Fibroblast of mammary gland (primary cell): ENCODE measurements at regions not wholly inside any gene's neighbourhood (a gene's known extent, or its start where the extent isn't known, plus 50 kb on each side); places are given as distances from the start of the nearest gene placed in this dataset.
"Not testable (repeated sequence)": the region's sequence is repeated elsewhere in the genome, so short reads cannot be mapped to it uniquely, and the experiment has no call there.

Experiments
- DNase-seq: peaks from one replicate; pipeline ENCODE4 v3.0.0-alpha.2; 2010; ENCODE audit warnings: low read depth
- H3K4me3 ChIP-seq: 2 replicates; pipeline ENCODE4 v1.5.1; 2011; ENCODE audit warnings: low read depth, mild to moderate bottlenecking, low read length, moderate library complexity; ENCODE audit not compliant: control insufficient read depth
- TF ChIP-seq, protein P1 (sequence below): conservative IDR thresholded peaks from 2 replicates; pipeline ENCODE4 v1.5.1; 2011; ENCODE audit warnings: low read depth, low read length, inconsistent platforms; ENCODE audit not compliant: control insufficient read depth, insufficient read depth

DNA sequence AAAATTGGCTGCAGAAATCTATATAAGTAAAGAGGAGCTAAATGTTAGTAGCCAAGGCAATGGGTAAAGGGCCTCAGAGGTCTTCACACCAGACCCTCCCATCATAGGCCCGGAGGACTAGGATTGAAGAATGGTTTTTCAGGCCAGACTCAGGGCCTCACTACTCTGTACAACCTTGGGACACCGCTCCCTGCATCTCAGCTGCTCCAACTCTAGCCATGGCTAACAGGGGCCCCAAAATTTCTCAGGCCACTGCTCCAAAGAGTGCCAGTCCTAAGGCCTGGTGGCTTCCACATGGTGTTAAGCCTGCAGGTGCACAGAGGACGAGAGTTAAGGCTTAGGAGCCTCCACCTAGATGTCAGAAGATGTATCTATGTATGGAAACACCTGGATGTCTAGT, 155.5 kb upstream of the MGAT4C start:
- TF ChIP-seq, protein P1, sequence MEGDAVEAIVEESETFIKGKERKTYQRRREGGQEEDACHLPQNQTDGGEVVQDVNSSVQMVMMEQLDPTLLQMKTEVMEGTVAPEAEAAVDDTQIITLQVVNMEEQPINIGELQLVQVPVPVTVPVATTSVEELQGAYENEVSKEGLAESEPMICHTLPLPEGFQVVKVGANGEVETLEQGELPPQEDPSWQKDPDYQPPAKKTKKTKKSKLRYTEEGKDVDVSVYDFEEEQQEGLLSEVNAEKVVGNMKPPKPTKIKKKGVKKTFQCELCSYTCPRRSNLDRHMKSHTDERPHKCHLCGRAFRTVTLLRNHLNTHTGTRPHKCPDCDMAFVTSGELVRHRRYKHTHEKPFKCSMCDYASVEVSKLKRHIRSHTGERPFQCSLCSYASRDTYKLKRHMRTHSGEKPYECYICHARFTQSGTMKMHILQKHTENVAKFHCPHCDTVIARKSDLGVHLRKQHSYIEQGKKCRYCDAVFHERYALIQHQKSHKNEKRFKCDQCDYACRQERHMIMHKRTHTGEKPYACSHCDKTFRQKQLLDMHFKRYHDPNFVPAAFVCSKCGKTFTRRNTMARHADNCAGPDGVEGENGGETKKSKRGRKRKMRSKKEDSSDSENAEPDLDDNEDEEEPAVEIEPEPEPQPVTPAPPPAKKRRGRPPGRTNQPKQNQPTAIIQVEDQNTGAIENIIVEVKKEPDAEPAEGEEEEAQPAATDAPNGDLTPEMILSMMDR = no peak
- DNase-seq = no peak

DNA sequence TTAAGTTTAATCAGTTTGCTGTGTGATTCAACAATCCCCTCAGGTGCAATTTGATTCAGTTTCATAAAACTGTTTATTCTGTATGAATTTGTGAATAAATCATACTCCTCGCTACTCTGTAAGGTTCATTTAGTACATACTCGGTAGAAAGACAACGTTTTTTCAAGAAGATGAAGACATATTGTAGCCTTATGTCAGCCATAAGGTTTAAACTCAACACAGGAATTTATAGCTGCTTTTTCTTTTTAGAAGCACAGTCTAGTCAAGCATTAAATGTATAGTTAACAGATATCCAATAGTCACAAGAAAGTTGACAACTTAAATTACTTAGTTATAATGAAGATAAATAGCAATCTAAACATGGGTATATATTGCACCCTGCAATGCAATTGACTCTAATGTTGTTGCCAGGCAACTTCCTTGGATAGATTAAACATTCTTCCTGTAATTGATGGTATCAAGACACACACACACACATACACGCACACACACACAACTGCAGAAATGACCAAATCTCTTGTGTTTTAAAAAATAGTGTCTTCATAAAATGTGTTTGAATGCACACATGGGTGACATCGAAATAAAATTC, 151.5 kb upstream of the MGAT4C start:
- TF ChIP-seq, protein P1 = no peak
- no peak overlapping the region for H3K4me3 ChIP-seq
- DNase-seq = no peak

More for the DNA sequence above, 155.5 kb upstream of the MGAT4C start:
- no peak overlapping the region for H3K4me3 ChIP-seq

DNA sequence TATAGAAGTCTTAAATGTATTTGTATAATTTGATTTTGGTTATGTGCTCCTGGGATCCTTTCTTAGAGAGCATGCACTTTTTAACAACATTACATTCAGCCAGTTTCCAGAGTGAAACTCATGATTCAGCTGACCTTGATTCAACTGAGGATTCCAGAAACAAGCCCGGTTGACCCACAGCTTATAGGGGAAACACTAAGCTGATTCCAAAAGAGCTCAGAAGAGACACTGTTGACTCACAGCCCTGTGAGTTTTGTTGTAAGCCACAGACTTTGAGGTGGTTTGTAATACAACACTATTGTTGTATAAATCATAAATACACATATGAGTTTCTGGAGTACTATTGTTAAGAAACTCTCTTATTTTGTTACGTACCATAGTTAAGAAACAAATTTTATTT, 133.8 kb upstream of the MGAT4C start:
- H3K4me3 ChIP-seq = no peak overlapping the region
- TF ChIP-seq, protein P1 = no peak
- peak; percentile 2 for DNase-seq

DNA sequence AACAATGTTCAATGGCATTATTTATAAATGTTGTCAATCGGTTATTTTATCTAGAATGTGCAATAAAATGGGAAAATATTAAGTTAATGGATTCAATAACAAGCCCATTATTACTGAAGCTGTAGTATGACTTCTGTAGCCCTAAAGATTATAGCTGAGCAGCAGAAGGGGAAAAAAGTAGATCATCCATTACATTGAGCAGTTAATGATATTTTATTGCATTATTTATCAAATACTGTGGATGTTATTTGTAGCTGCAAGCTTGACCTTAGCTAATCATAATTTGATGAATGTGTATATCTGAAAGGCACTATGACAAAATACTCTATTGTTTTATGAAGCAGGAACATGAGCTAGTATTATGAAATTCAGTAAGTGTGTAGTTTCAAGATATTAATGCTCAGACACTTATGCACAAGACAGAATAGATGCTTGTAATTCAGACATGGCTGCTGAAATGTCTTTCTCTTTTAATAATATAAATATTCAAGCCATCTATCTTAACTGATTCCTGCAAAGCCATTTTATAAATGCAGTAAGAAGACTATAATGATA, 131.5 kb upstream of the MGAT4C start:
- TF ChIP-seq, protein P1 = no peak
- H3K4me3 ChIP-seq = no peak overlapping the region
- no peak for DNase-seq

DNA sequence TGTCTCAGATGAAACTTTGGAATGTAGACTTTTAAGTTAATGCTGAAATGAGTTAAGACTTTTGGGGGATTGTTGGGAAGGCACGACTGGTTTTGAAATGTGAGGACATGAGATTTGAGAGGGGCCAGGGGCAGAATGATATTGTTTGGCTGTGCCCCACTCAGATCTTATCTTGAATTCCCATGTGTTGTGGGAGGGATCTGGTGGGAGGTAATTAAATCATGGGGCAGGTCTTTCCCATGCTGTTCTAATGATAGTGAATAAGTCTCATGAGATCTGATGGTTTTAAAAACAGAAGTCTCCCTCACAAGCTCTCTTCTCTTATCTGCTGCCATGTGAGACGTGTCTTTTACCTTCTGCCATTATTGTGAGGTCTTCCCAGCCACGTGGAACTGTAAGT, 127.6 kb upstream of the MGAT4C start:
- not testable (repeated sequence) for DNase-seq, H3K4me3 ChIP-seq

DNA sequence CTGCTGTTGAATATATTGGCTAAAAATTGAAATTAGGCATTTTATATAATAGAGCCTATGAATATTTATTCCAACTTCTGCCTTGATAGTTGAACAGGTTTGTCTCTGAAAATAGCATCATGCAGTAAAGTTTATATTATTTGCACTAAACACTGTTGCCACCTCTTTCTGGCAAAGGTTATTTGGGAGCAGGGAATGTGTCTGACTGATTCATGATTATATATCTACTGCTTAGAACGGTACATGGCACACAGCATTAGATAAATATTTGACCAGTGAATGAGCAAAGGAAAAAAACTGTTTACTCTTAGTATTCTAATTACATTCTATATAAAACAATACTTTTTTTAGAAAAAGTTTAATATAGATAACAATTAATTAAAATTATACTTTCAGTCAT, 123.1 kb upstream of the MGAT4C start:
- DNase-seq = no peak
- TF ChIP-seq, protein P1 = no peak
- no peak overlapping the region for H3K4me3 ChIP-seq

DNA sequence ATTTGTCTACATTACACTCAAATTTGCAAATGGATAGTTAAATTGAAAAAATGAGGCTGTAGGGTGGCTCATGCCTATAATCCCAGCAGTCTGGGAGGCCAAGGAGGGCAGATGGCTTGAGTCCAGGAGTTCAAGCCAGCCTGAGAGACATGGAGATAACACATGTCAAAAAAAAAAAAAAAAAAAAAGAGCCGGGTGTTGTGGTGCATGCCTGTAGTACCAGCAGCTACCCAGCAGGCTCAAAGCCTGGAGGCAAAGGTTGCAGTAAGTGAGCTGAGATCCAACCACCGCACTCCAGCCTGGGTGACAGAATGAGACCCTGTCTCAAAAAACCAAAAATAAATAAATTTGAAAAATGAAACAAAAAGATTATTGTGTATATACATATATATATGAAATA, 119.9 kb upstream of the MGAT4C start:
- TF ChIP-seq, protein P1 = no peak
- DNase-seq = no peak
- no peak overlapping the region for H3K4me3 ChIP-seq
